Daoy (cell line): ENCODE measurements at regions not wholly inside any gene's neighbourhood (a gene's known extent, or its start where the extent isn't known, plus 50 kb on each side); places are given as distances from the start of the nearest gene placed in this dataset.

Experiments used
- DNase-seq: peaks from one replicate; pipeline ENCODE4 v3.0.0-alpha.2; 2015; ENCODE audit warnings: low read depth

DNA sequence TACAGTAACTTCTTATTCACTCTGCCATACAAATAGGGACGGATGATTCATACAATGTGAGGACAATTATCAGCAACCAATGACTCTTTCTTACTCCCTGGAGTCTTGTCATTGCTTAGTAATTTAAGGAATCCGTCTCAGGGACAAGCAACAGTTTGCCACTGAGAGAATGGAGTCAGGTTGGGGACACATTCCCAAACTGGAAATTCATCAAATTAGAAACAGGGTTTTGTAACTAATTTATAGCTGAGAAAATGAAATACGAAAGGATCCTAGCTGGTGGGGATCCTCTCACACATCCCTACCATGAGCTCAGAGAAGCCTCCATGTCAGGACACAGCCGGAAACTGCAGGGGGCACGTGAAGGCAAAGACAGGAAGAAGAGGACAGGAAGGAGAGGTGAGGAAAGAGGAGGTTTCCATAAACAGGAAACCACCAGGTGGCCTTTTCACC, 50.4 kb upstream of the KDR start:
- peak; percentile 29 for DNase-seq

DNA sequence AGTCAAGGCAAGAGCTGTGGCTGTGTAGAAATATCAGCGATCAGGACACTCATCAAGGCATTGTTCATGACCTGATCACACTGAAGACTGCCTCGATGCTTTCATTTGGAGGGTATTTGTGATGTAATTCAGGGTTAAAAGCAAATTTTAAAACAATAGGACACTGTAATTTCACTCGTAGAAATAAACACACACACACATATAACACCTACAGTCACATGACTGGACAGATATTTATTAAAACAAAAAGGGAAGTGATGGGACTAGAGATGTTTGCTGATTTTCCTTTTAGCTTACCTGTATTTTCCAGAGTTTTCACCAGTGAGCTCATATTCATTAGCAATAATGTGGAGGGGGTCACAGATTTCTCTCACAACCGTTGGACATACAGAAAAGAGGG, 51.1 kb upstream of the KDR start:
- DNase-seq, result no peak

DNA sequence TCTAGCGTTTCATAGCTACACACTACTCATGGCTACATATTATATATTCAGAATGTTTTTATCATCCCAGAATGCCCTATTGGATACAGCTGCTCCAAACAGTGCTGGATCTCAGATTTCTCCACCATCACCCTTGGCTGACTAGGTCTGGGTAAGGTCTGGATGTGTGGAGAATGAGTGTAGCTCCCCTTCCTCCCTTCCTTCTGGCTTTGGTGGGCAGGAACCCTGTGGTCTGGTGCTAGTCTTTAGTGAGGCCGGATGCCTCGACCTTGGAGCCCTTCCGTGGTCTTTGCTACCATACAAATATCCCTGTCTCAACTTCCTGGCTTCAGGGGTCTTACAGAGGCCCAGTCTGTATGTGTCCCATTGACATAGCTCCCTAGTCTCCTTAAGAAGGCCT, 52.1 kb upstream of the KDR start:
- DNase-seq, result no peak

DNA sequence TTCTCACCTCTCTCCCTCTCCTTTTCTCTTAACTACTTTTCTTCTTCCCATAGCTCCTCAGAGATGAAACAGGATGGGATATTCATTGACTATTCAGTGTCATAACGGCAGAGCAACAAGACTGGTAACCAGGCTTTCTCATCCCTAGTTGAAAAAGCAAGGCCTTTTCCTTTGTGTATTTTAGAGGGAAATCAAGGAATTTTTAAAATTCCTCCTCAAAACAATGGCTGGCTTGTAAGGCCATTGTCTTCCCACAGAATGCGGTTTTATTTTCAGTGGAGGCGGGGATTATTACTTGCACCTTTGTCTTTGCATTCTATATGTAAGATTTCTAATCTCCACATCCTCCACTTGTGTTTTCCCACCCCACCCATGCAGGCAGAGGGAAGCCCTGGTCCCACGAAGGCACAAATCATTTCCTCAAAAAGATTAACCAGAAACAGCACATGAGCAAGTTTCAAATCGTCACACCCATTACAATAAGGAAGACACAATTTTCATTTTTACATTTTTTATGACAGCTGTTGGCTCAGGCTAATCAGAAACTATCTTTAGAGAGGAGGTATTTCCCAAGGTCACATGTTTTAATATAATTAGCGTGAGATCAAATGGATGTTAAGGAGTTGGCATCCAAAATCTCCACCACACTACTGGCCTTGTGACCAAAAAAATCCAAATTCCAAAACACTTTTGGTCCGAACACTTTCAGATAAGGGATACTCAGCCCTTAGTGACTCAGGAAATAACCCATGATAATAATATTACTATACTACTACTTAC, 53.0 kb upstream of the KDR start:
- DNase-seq, result no peak

DNA sequence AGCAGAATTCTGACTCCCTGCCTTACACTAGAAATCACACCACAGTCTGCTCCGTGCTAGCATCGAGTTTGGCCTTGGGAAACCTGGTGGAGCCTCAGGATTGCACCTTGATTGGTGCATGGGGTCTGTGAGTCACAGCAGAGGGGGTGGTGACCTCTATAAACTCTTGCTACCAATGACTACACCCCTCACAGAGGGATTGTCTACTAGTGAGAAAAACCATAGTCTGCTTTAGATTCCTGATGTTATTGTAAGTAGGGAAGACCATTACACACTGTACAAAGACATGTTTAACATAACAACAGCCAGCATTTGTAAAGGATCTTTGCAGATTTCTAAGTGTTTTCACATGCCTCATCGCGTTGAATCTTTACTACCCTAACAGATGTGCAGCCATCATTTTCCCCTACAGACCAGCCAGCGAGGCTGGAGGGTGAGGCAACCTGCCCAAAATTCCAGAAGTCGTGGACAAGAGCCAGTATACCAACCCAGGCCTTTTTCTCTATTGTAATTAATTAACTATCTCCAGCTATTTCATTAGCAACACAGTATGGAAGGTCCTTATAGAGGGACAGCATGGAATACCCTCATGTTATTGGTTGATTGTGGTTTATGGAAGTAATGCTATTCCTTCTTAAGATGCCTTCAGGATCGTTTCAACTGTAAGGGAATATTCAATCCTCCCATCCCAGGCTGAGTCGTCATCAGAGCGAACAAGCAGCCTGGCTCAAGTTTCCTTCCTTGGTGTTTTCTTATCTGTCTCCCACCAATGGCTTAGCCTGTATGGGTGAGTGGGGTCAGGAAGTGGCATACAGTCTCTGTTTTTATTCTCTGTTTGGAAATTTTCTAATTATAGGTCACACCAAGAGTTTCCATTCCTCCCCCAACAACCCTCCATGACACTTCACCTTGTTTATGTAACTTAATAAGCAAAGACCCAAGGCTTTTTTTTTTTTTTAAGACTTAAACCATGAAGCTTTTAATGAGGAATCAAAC, 55.9 kb upstream of the KDR start:
- peak; percentile 31 for DNase-seq

DNA sequence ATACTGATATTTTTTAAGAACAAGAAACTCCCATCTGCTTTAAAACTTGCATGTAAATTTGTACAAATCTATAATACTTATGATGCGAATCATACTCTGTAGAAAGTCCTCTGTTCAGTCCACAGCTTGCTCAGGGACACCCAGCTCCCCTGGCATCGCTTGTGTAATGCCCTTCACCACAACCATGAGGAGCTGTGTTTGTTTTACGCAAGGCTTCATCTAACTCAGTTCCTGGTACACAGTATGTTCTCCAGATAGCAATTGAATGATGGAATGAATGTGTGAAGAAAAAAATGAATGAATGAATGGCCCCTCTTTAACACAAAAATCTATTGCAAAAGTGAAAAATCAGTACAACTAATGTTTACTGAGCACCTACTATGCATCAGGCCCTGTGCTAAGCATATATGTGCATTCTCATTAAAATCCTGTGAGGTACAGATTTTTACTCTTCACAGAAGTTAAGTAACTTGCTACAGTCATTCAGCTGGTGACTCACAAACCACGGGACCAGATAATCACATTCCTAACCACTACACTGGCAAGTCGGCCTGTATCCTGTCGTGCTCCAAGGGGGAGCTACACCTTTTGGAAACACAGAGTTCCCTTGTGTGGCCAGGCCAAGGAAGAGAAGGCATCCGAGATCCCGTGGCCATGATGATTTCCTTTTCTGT, 58.7 kb upstream of the KDR start:
- DNase-seq, result peak; percentile 79

DNA sequence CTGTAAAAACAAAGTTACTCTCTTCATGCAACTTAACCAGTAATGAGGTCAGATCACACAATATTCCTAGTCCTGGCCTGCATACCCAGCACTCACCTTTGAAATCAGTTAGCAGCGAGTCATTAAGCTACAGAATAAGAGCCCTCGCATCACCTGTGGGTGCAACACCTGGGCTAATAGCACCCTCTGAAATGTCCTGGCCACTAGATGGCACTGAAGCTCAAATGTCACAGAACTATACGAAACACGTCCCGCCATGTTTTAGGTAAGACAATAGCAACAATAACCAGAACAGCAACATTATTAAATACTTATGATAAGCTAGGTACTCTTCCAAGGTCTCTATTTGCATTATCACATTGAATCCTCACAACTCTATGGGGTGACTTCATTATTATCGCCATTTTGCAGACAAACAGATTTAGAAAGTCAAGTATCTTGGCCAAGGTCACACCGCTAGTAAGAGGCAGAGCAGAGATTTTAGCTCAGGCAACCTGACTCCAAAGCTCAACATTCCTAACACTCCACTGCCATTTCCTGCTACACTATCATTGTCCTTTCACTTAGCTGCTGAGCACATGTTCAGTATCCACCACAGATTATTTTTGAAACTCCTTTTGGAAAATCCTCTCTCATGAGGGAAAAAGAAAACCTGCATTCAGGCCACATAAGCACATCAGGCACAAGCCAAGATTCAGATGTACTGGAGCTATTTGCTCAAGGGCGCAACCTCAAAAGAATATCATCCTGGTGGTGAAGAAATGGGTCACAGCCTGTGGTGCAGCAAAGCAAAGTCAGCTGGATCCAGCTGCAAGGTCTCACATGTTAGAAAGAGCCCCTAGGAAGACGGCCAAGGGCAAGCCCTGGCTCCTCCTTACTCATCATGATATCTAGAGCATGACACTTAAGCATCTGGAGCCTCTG, 59.5 kb upstream of the KDR start:
- no peak for DNase-seq

DNA sequence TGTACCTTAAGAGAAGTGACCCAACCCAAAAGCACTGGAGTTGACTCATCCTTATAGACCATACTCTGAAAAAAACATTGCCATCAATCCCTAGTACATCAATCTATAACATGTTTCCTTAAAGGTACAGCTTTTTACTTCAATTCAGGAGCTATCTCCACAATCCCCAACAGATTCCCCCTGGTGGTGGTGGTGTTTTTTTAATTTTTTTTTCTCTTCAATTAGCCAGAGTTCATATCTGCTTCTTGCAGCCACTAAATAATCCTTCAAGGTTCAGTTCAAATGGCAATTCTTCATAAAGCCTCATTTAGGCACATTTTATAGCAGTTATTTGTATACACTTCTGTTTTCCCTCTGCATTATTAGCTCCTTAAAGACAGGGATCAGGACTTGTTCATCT, 60.7 kb upstream of the KDR start:
- no peak for DNase-seq

DNA sequence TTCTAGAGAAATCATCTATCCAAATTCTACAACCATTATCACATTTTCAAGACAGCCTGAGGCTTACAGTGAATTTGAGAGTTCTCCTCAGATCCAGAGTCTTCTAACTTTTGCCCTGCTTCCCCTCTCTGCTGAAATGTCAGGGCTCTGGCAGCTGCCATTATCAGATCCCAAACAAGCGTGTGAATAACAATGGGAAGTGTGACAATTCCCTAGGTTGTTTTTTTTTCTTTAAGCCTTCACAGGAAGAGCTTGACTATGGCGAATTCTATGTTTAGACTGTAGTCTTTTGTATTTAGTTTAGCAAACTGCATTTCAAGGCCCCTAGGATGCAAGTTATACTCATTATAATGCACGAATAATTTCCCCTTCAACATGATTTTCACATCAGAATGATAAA, 61.3 kb upstream of the KDR start:
- no peak for DNase-seq

DNA sequence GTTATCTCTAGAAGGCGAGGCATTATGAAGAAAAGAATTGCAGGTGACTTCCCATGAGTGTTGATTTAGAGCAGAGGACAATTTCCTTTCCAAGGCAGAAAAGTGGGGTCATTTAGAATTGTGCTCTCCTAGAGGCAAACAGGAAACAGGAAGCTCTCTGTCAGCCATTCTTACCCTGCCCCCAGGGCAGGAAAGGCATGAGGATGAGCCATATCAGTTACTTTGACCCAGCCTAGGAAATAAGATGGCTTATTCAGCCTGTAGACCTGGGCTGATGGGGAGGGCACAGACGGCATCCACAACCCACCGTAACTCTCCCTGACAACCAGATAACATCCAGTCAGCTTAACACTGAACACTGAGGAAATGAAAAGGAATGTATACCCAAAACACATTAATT, 88.8 kb upstream of the KDR start:
- peak; percentile 1 for DNase-seq

DNA sequence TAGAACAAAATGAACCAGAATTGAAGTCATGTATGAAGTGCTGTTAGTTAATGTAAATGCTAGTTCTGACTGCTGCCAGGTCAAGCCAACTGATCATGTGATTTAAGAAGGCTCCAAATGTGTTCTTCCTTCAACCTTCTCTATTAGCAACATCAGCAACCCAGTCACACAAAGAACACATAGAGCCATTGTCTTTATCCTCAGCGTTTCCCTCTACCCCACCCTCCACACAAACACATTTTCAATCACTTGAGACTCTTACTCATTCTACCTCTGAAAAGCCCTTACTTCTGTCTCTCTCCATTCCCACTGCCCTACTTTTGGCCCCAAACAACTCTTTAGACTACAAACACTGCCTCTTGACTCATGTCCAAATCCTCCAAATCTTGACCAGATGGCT, 89.7 kb upstream of the KDR start:
- no peak for DNase-seq

DNA sequence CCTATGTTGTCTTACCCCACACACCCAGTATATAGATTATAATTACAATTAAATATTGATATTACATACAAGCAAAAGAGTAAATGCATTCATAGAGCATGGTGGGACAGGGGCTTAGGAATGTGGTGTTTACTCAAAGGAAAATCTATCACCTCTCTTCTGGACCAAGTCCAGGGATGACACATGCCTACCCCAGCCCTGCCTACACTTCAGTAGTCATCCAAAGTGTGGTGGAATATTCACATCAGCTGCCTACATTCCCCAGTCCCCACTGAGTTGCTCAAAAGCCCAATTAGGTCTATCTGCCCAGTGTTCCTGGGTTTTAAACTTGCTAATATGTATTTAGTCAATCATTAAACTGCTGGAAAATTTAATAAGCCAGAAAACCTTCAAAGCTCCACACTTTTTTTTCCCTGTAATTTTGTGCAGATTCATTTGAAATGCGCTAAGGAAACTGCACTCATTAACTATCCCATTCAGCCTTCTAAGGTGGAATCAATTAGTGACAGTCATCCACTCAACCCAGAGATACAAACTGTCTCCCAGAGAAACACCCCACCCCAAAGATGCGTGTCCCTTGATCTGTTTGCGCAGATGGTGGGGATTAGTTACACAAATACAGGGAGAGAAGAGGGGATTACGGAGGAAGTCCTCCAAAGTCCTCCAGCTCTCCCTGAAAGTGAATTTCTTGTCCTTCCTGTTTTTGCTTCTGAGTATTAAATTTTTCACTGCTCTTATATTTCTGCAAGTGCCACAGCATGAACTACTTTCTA, 91.7 kb upstream of the KDR start:
- DNase-seq, result peak; percentile 1

DNA sequence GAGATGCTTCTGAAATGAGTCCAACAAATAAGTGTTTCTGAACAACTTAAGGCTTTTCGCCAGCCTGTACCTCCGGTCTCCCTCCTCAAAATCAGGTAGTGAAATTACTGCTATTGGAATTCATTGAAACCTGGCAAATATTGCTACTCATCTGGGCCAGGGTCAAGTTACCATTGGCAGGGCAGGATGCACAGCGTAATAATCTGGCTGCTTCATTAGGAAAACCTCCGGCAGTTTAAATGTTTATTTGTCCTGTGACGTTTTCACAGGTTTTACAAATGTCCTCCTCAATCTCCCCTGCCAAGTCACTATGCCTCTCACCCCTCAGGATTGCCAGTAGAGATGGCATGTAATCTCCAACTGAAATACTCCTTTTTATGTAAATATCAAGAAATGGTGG, 92.6 kb upstream of the KDR start:
- DNase-seq, result no peak

DNA sequence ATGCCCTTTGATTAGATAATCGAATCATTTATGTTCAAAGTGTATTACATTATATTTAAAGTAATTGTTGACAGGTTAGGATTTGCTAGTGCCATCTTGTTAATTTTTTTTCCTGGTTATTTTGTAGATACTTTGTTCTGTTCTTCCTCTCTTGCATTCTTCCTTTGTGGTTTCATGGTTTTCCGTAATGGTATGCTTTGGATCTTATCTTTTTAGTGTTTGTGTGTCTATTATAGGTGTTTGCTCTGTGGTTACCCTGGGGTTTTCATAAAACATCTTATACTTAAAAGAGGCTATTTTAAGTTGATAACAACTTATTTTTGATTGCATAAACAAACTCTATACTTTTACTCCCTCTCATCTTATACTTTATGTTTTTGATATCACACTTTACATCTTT, 108.2 kb upstream of the SRD5A3 start:
- no peak for DNase-seq

DNA sequence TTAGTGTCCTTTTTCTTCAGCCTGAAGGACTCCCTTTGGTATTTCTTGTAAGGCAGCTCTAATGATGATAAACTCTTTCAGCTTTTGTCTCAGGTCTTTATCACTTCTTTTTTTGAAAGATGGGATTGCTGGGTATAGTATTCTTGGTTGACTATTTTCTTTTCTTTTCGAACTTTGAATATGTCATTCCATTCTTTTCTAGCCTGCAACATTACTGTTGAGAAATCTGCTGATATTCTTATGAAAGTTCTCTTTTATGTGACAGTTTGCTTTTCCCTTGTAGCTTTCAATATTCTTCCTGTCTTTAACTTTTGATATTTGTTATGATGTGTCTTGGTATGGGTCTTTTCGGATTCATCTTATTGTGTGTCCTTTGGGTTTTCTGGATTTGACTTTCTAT, 107.6 kb upstream of the SRD5A3 start:
- no peak for DNase-seq

DNA sequence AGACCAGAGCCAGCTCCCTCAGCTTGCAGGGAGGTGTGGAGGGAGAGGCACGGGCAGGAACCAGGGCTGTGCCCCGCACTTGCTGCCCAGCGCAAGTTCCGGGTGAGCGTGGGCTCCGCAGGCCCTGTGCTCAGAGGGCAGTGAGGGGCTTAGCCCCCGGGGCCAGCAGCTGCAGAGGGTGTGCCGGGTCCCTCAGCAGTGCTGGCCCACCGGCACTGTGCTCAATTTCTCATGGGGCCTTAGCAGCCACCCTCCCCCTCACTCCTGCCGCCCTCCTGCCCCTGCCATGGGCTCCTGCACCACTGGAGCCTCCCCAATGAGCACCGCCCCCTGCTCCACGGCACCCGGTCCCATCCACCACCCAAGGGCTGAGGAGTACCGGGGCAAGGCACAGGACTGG, 104.6 kb upstream of the SRD5A3 start:
- DNase-seq, result no peak

DNA sequence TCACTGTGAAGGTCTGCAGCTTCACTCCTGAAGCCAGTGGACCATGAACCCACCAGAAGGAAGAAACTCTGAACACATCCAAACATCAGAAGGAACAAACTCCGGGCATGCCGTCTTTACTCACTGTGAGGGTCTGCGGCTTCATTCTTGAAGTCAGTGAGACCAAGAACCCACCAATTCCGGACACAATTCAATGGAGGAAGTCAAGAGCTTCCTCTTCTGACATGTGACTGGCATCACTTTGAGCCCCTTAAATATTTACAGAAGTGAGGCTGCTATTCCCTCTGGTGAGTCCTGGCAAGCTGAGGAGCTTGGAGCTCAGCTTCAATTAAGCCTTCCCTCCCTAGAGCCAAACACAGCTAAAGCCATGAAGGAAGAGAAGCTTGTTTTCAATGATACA, 103.5 kb upstream of the SRD5A3 start:
- DNase-seq, result no peak

DNA sequence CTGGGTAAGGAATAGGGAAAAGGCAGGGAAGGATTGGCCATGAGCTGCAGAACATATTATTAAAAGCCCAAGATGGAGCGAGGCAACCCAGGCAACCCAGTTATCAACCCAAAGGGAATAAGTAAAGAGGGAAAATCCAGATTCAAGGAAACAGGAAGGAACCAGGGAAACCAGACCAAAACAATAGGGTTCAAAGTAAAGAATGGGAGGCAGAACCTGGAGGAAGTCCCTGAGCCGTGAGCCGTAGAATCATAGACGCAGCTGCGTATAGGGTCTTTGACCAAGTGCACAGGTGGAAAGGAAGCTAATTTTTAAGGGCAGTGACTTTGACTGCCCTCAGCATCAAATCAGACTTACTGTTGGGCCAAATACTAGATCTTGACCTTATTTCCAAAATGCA, 98.5 kb upstream of the SRD5A3 start:
- DNase-seq, result no peak

DNA sequence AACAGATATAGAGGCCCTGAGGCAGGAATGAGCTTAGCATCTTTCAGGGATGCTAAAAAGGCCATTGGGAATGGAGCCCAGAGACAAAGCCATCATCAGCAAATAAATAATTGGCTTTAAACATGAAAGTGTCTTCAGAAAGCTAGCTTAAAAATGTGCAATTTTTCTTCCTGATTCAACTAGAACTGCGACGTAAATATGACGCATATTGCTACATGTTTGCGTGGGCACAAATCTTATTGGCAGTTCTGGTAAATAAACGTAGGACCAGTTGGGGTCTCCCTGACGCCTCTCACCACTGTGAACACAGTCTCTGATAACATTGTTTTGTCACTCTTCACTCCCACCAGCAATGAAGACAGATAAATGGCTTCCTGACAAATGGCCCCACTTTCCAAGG, 97.3 kb upstream of the SRD5A3 start:
- no peak for DNase-seq

DNA sequence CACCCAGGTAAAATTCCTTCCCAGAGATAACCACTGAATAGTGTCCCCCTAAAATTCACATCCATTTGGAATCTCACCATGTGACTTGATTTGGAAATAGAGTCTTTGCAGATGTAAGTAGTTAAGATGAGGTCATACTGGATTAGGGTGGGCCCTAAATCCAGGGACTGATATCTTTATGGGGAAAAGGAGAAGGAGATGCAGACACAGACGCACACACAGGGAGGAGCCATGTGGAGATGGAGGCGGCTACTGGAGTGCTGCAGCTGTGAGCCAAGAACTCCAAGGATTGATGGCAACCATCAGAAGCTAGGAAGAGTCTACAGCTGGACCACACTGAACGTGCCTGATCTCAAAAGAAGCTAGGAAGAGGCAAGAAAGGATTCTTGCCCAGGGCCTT, 96.6 kb upstream of the SRD5A3 start:
- no peak for DNase-seq

DNA sequence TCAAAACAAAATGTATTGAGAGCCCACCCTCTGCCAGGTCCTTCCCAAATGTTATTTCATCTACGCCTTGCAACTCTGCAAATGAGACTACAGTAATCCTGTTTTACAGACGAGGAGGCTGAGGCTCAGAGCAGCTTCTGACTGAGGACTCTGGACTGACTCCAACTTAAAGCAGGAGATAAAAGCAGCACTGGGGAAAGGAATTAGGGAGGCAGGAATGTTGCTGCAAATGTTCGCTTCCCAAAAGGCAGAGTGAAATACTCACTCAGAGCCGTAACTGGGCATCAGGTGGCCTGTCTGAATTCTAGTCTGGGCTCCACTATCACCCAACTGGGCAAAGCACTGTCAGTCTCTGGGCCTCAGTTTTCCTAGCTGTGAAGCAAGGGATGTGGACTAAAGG, 94.7 kb upstream of the SRD5A3 start:
- no peak for DNase-seq
